HepG2 (cell line): ENCODE measurements at regions not wholly inside any gene's neighbourhood (a gene's known extent, or its start where the extent isn't known, plus 50 kb on each side); places are given as distances from the start of the nearest gene placed in this dataset.

Experiments used
- CEBPB ChIP-seq: IDR thresholded peaks from 2 replicates; pipeline ENCODE4 v1.6.1; 2011; ENCODE audit warnings: low read depth, low read length, improper control_type of control experiment, borderline replicate concordance
- HOXA9 ChIP-seq: sonication (generic); formaldehyde crosslinking; IDR thresholded peaks from 2 replicates; pipeline ENCODE4 v1.8.1; 2022; ENCODE audit warnings: missing genetic modification reagents, mild to moderate bottlenecking, moderate library complexity, borderline replicate concordance
- MAFG ChIP-seq: sonication (generic); formaldehyde crosslinking; IDR thresholded peaks from 2 replicates; pipeline ENCODE4 v1.5.1; 2020; ENCODE audit warnings: mild to moderate bottlenecking, missing genetic modification reagents
- MAFK ChIP-seq, 2 experiments: IDR thresholded peaks in 1 of 2; conservative IDR thresholded peaks in 1 of 2; 2 replicates each; pipeline ENCODE4 v1.6.1; 2011; ENCODE audit warnings: improper control_type of control experiment in 2 of 2, low read length in 2 of 2
- RBM22 ChIP-seq: fragments of 200-400 bp; formaldehyde crosslinking; optimal IDR thresholded peaks from 2 replicates; pipeline ENCODE3; 2017; ENCODE audit warnings: mild to moderate bottlenecking, low read length, moderate library complexity
- SIN3B ChIP-seq: fragments of 150-350 bp; IDR thresholded peaks from 2 replicates; pipeline ENCODE4 v1.6.1; 2014; ENCODE audit warnings: low read length
- SMAD1 ChIP-seq: sonication (generic); formaldehyde crosslinking; IDR thresholded peaks from 2 replicates; pipeline ENCODE4 v1.4.0; 2020; ENCODE audit warnings: missing genetic modification reagents, low read depth, mild to moderate bottlenecking, borderline replicate concordance
- THAP11 ChIP-seq: IDR thresholded peaks from 2 replicates; pipeline ENCODE4 v1.6.1; 2016; ENCODE audit warnings: missing biosample characterization, missing genetic modification reagents
- ZNF253 ChIP-seq: sonication (generic); formaldehyde crosslinking; IDR thresholded peaks from 2 replicates; pipeline ENCODE4 v1.8.0; 2022; ENCODE audit warnings: mild to moderate bottlenecking, missing genetic modification reagents, borderline replicate concordance
- ZNF274 ChIP-seq: sonication (generic); formaldehyde crosslinking; IDR thresholded peaks from 2 replicates; pipeline ENCODE4 v1.5.1; 2020; ENCODE audit warnings: mild to moderate bottlenecking, missing genetic modification reagents
- ZNF780A ChIP-seq: sonication (generic); formaldehyde crosslinking; IDR thresholded peaks from 2 replicates; pipeline ENCODE4 v1.8.0; 2022; ENCODE audit warnings: mild to moderate bottlenecking, missing genetic modification reagents, moderate library complexity
- TF ChIP-seq, protein P1 (sequence below): IDR thresholded peaks from 2 replicates; pipeline ENCODE4 v1.6.1; 2016; ENCODE audit warnings: control low read depth
- TF ChIP-seq, protein P2 (sequence below), 2 experiments: sonication (generic) in 1 of 2; formaldehyde crosslinking in 1 of 2; IDR thresholded peaks; 2 replicates each; pipeline versions ENCODE4 v1.6.1 to v1.9.0; 2014 to 2022; ENCODE audit warnings: antibody characterized with exemption in 1 of 2, borderline replicate concordance in 1 of 2, inconsistent platforms in 1 of 2, low read depth in 1 of 2, missing genetic modification reagents in 1 of 2
- TF ChIP-seq, protein P3 (sequence below): sonication (generic); formaldehyde crosslinking; IDR thresholded peaks from 2 replicates; pipeline ENCODE4 v1.5.0; 2020; ENCODE audit warnings: mild to moderate bottlenecking, missing genetic modification reagents, moderate library complexity

DNA sequence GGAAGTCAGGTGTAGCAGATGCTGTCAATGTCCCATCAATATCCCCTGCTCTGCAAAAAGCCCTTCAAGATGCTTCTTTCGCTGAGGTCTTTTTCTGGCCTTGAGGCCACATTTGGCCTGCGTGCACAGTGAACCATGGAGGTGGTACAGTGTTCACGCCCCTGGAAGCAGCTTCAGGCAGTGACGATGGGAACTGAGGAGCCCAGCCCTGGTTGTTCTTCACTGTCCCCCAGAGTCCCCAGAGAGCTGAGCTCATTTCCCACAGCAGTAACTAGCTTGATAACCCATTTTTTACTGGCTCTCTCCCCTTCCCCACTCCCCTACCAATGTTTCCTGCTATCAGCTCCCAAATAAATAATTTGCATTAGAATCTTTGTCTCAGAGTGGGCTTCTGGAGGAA is 76.5 kb downstream of the OLIG1 start:
- TF ChIP-seq MAFK (conservative IDR thresholded peaks at IDR 0.05 in 1 of 2, IDR thresholded peaks at IDR 0.05 in 1 of 2; ENCODE audit: low read length in 2 of 2) = no peak
- no peak for TF ChIP-seq ZNF780A (CRISPR knock-in tag)
- TF ChIP-seq MAFG (CRISPR knock-in tag) = no peak
- TF ChIP-seq ZNF274 = no peak
- TF ChIP-seq, protein P1, sequence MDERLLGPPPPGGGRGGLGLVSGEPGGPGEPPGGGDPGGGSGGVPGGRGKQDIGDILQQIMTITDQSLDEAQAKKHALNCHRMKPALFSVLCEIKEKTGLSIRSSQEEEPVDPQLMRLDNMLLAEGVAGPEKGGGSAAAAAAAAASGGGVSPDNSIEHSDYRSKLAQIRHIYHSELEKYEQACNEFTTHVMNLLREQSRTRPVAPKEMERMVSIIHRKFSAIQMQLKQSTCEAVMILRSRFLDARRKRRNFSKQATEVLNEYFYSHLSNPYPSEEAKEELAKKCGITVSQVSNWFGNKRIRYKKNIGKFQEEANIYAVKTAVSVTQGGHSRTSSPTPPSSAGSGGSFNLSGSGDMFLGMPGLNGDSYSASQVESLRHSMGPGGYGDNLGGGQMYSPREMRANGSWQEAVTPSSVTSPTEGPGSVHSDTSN (CRISPR knock-in tag) = no peak
- no peak for TF ChIP-seq ZNF253
- TF ChIP-seq HOXA9 (CRISPR knock-in tag) = no peak
- TF ChIP-seq, protein P2, sequence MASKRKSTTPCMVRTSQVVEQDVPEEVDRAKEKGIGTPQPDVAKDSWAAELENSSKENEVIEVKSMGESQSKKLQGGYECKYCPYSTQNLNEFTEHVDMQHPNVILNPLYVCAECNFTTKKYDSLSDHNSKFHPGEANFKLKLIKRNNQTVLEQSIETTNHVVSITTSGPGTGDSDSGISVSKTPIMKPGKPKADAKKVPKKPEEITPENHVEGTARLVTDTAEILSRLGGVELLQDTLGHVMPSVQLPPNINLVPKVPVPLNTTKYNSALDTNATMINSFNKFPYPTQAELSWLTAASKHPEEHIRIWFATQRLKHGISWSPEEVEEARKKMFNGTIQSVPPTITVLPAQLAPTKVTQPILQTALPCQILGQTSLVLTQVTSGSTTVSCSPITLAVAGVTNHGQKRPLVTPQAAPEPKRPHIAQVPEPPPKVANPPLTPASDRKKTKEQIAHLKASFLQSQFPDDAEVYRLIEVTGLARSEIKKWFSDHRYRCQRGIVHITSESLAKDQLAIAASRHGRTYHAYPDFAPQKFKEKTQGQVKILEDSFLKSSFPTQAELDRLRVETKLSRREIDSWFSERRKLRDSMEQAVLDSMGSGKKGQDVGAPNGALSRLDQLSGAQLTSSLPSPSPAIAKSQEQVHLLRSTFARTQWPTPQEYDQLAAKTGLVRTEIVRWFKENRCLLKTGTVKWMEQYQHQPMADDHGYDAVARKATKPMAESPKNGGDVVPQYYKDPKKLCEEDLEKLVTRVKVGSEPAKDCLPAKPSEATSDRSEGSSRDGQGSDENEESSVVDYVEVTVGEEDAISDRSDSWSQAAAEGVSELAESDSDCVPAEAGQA (IDR thresholded peaks at IDR 0.05; ENCODE audit: low read depth) = no peak
- TF ChIP-seq, protein P2 (CRISPR knock-in tag; IDR thresholded peaks at IDR 0.05; ENCODE audit: borderline replicate concordance) = no peak
- no peak for TF ChIP-seq CEBPB
- no peak for TF ChIP-seq SMAD1
- TF ChIP-seq RBM22 = no peak
- no peak for TF ChIP-seq SIN3B
- TF ChIP-seq, protein P3, sequence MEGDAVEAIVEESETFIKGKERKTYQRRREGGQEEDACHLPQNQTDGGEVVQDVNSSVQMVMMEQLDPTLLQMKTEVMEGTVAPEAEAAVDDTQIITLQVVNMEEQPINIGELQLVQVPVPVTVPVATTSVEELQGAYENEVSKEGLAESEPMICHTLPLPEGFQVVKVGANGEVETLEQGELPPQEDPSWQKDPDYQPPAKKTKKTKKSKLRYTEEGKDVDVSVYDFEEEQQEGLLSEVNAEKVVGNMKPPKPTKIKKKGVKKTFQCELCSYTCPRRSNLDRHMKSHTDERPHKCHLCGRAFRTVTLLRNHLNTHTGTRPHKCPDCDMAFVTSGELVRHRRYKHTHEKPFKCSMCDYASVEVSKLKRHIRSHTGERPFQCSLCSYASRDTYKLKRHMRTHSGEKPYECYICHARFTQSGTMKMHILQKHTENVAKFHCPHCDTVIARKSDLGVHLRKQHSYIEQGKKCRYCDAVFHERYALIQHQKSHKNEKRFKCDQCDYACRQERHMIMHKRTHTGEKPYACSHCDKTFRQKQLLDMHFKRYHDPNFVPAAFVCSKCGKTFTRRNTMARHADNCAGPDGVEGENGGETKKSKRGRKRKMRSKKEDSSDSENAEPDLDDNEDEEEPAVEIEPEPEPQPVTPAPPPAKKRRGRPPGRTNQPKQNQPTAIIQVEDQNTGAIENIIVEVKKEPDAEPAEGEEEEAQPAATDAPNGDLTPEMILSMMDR (CRISPR knock-in tag) = no peak
- TF ChIP-seq THAP11 (CRISPR knock-in tag) = no peak
